ENCODE measurements at regions not wholly inside any gene's neighbourhood (a gene's known extent, or its start where the extent isn't known, plus 50 kb on each side); places are given as distances from the start of the nearest gene placed in this dataset.

- no peak for TF ChIP-seq POLR2A (IDR thresholded peaks at IDR 0.05)
- TF ChIP-seq CTCF (IDR thresholded peaks at IDR 0.05) = no peak
Observed at GRCh38 chr5:159866093-159866492, 50.2 kb upstream of the ADRA1B start.

All from gastroesophageal sphincter (tissue), 3 donors.